Mesenchymal stem cell (in vitro differentiated cells and primary cell): ENCODE measurements at regions not wholly inside any gene's neighbourhood (a gene's known extent, or its start where the extent isn't known, plus 50 kb on each side); places are given as distances from the start of the nearest gene placed in this dataset.

Experiments
- DNase-seq: peaks from one replicate; pipeline ENCODE4 v3.0.0-alpha.2; 2013
- H2AFZ ChIP-seq: one replicate; pipeline ENCODE4 v1.6.1; 2013; ENCODE audit warnings: low read depth, mild to moderate bottlenecking, control low read depth, inconsistent platforms, low read length, moderate library complexity
- H2AK5ac ChIP-seq: 2 replicates; pipeline ENCODE4 v1.6.1; 2013; ENCODE audit warnings: low read length, moderate library complexity, mild to moderate bottlenecking, inconsistent platforms; ENCODE audit not compliant: severe bottlenecking
- H2BK120ac ChIP-seq: one replicate; pipeline ENCODE4 v1.6.1; 2013; ENCODE audit warnings: low read depth, mild to moderate bottlenecking, inconsistent platforms, low read length, moderate library complexity
- H2BK12ac ChIP-seq, 2 experiments: one replicate each; pipeline ENCODE4 v1.6.1; 2013; ENCODE audit warnings: inconsistent platforms in 2 of 2, low read length in 2 of 2, mild to moderate bottlenecking in 2 of 2, moderate library complexity in 2 of 2, control low read depth in 1 of 2
- H2BK15ac ChIP-seq: one replicate; pipeline ENCODE4 v1.6.1; 2013; ENCODE audit warnings: mild to moderate bottlenecking, low read depth, inconsistent platforms; ENCODE audit not compliant: poor library complexity, severe bottlenecking
- H2BK5ac ChIP-seq: 2 replicates; pipeline ENCODE4 v1.6.1; 2013; ENCODE audit warnings: low read depth, mild to moderate bottlenecking, low read length, control low read depth, inconsistent platforms; ENCODE audit not compliant: poor library complexity, severe bottlenecking
- H3K14ac ChIP-seq, 2 experiments: one replicate each; pipeline ENCODE4 v1.6.1; 2013; ENCODE audit warnings: inconsistent platforms in 2 of 2, low read length in 2 of 2, control low read depth in 1 of 2, mild to moderate bottlenecking in 1 of 2, moderate library complexity in 1 of 2
- H3K18ac ChIP-seq, 2 experiments: one replicate each; pipeline ENCODE4 v1.6.1; 2013; ENCODE audit warnings: inconsistent platforms in 2 of 2, low read length in 2 of 2, control low read depth in 1 of 2, low read depth in 1 of 2, mild to moderate bottlenecking in 1 of 2
- H3K23ac ChIP-seq, 2 experiments: one replicate each; pipeline ENCODE4 v1.6.1; 2013; ENCODE audit warnings: inconsistent platforms in 2 of 2, low read length in 2 of 2, mild to moderate bottlenecking in 2 of 2, moderate library complexity in 2 of 2, control low read depth in 1 of 2
- H3K27ac ChIP-seq: 2 replicates; pipeline ENCODE4 v1.5.1; 2013; ENCODE audit warnings: mild to moderate bottlenecking, moderate library complexity, low read length, control low read depth, inconsistent platforms; ENCODE audit not compliant: poor library complexity, severe bottlenecking
- H3K27me3 ChIP-seq, 2 experiments: 2 replicates each; pipeline versions ENCODE4 v1.6.1 to v1.7.0; 2013; ENCODE audit warnings: low read length in 2 of 2, mild to moderate bottlenecking in 2 of 2, moderate library complexity in 2 of 2, control low read depth in 1 of 2, inconsistent platforms in 1 of 2; ENCODE audit not compliant: control insufficient read depth in 1 of 2, insufficient read depth in 1 of 2
- H3K36me3 ChIP-seq, 2 experiments: 2 replicates each; pipeline versions ENCODE4 v1.6.1 to v1.7.0; 2013; ENCODE audit warnings: low read length in 2 of 2, control low read depth in 1 of 2, inconsistent platforms in 1 of 2, low read depth in 1 of 2, mild to moderate bottlenecking in 1 of 2; ENCODE audit not compliant: insufficient read depth in 2 of 2, control insufficient read depth in 1 of 2
- H3K4ac ChIP-seq, 2 experiments: one replicate each; pipeline ENCODE4 v1.6.1; 2013; ENCODE audit warnings: inconsistent platforms in 2 of 2, low read length in 2 of 2, mild to moderate bottlenecking in 2 of 2, moderate library complexity in 2 of 2, control low read depth in 1 of 2, low read depth in 1 of 2
- H3K4me1 ChIP-seq: 2 replicates; pipeline ENCODE4 v1.6.1; 2013; ENCODE audit warnings: low read depth, low read length, control low read depth; ENCODE audit not compliant: control insufficient read depth, insufficient read depth
- H3K4me2 ChIP-seq: 2 replicates; pipeline ENCODE4 v1.6.1; 2013; ENCODE audit warnings: low read length, mild to moderate bottlenecking, inconsistent platforms; ENCODE audit not compliant: poor library complexity, severe bottlenecking
- H3K4me3 ChIP-seq, 2 experiments: 2 replicates each; pipeline versions ENCODE4 v1.5.1 to v1.7.0; 2013; ENCODE audit warnings: low read length in 2 of 2, mild to moderate bottlenecking in 2 of 2, control low read depth in 1 of 2, low read depth in 1 of 2; ENCODE audit not compliant: insufficient read depth in 1 of 2
- H3K79me1 ChIP-seq: replicated peaks from 2 replicates; pipeline ENCODE4 v1.6.1; 2013; ENCODE audit warnings: mild to moderate bottlenecking, control low read depth, low read length, inconsistent platforms; ENCODE audit not compliant: poor library complexity, severe bottlenecking
- H3K9ac ChIP-seq: 2 replicates; pipeline ENCODE4 v1.7.0; 2013; ENCODE audit warnings: mild to moderate bottlenecking, low read length, moderate library complexity
- H3K9me3 ChIP-seq: 2 replicates; pipeline ENCODE4 v1.7.0; 2013; ENCODE audit warnings: mild to moderate bottlenecking, low read length; ENCODE audit not compliant: control insufficient read depth
- H4K8ac ChIP-seq: one replicate; pipeline ENCODE4 v1.6.1; 2013; ENCODE audit warnings: inconsistent platforms, mild to moderate bottlenecking, low read length, moderate library complexity
- H4K91ac ChIP-seq: one replicate; pipeline ENCODE4 v1.6.1; 2013; ENCODE audit warnings: mild to moderate bottlenecking, low read length, inconsistent platforms
- WGBS: methylation state at CpG from one replicate; pipeline ENCODE4 v1.1.7; 2013; ENCODE audit warnings: mixed read lengths; 5-methylcytosine and 5-hydroxymethylcytosine counted together

GRCh38 chr10:91355998-91356397, 54.1 kb upstream of the HECTD2 start:
- H3K4me2 ChIP-seq = no peak overlapping the region
- H3K36me3 ChIP-seq = no peaks in the 10 kb centered on the region
- no peak overlapping the region for H2BK120ac ChIP-seq
- H3K4ac ChIP-seq = no peak overlapping the region
- H3K14ac ChIP-seq = no peak overlapping the region
- H3K4me3 ChIP-seq = no peak overlapping the region
- no peak overlapping the region for H3K18ac ChIP-seq
- no peaks in the 10 kb centered on the region for H3K9me3 ChIP-seq
- no peaks in the 10 kb centered on the region for H3K79me1 ChIP-seq
- no peak overlapping the region for H2AFZ ChIP-seq
- no peak overlapping the region for H3K9ac ChIP-seq
- H3K23ac ChIP-seq = no peak overlapping the region
- peaks cover 0 to 14% of the 10 kb centered on the region in 2 experiments for H3K27me3 ChIP-seq
- no peak overlapping the region for H4K8ac ChIP-seq
- DNase-seq = no peak
- 85% methylated on average over 3 of the region's 3 CpGs for WGBS
- H3K27ac ChIP-seq = no peak overlapping the region
- H2BK5ac ChIP-seq = no peak overlapping the region
- no peak overlapping the region for H2BK12ac ChIP-seq
- no peak overlapping the region for H2AK5ac ChIP-seq
- H4K91ac ChIP-seq = no peak overlapping the region
- H2BK15ac ChIP-seq = no peak overlapping the region
- peaks cover 2% of the 10 kb centered on the region for H3K4me1 ChIP-seq

- Histone ChIP-seq H3K4me1 (no peaks in the 10 kb centered on the region), H3K23ac (no peak overlapping the region), H4K91ac (no peak overlapping the region), H2AFZ (no peak overlapping the region), H2BK5ac (no peak overlapping the region), H3K79me1 (no peaks in the 10 kb centered on the region), H3K27ac (no peak overlapping the region), H2BK15ac (no peak overlapping the region), H3K4me3 (no peak overlapping the region), H3K36me3 (no peaks in the 10 kb centered on the region), H4K8ac (no peak overlapping the region), H3K14ac (no peak overlapping the region), H2AK5ac (no peak overlapping the region), H3K9ac (no peak overlapping the region), H3K4ac (no peak overlapping the region), H3K27me3 (peaks cover 0 to 14% of the 10 kb centered on the region in 2 experiments), H2BK120ac (no peak overlapping the region), H3K9me3 (no peaks in the 10 kb centered on the region), H3K18ac (no peak overlapping the region), H2BK12ac (no peak overlapping the region), H3K4me2 (no peak overlapping the region)
- 94% methylated on average over 3 of the region's 3 CpGs for WGBS
- DNase-seq = no peak
Observed at GRCh38 chr10:91357497-91357896, 52.6 kb upstream of the HECTD2 start.
